Tongue (tissue), 1 donor: ENCODE measurements at regions not wholly inside any gene's neighbourhood (a gene's known extent, or its start where the extent isn't known, plus 50 kb on each side); places are given as distances from the start of the nearest gene placed in this dataset.
"Not testable (repeated sequence)": the region's sequence is repeated elsewhere in the genome, so short reads cannot be mapped to it uniquely, and the experiment has no call there.

ENCODE experiments used
- DNase-seq: peaks from one replicate; pipeline ENCODE4 v3.0.0-alpha.2; 2015

DNA sequence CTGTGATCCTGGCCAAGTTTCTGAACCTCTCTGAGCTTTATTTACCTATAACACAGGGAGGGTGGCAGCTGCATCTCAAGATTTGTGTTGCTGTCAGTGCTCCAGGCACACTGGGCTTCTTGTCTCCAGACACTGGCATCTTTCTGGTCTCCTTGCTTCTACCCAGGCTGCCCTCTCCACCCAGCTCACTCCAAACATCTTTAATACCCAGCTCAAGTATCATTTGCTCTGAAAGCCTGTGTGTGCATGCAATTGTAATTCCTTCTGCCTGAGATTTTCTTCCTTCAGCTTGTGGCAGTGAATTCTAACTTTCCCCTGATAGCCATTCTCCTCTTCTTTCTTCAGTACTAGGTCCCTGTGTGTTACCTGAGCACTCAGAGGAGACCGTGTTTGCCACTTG is 50.7 kb upstream of the USP7 start:
- no peak for DNase-seq

DNA sequence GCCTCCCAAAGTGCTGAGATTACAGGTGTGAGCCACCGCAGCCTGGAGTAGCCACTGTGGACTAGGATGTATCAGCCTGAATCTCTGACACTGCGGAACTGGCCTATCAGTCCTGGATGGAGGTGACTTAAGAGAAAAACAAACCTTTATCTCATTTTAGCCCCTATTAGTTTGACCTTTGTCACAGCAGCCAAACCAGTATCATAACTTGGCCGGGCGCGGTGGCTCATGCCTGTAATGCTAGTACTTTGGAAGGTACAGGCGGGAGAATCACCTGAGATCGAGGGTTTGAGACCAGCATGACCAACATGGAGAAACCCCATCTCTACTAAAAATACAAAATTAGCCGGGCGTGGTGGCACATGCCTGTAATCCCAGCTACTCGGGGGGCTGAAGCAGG is 51.8 kb upstream of the USP7 start:
- DNase-seq = no peak

DNA sequence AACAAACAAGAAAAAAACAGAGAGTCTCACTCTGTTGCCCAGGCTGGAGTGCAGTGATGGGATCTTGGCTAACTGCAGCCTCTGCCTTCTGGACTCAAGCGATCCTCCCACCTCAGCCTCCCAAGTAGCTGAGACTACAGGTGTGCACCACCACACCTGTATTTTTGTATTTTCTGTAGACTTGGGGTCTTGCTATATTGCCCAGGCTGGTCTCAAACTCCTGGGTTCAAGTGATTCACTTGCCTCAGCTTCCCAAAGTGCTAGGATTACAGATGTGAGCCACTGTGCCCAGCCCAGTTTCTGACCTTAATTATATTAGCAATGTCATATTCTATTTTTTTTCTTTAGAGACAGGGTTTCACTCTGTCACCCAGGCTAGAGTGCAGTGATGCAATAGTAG is 52.3 kb upstream of the USP7 start:
- not testable (repeated sequence) for DNase-seq

DNA sequence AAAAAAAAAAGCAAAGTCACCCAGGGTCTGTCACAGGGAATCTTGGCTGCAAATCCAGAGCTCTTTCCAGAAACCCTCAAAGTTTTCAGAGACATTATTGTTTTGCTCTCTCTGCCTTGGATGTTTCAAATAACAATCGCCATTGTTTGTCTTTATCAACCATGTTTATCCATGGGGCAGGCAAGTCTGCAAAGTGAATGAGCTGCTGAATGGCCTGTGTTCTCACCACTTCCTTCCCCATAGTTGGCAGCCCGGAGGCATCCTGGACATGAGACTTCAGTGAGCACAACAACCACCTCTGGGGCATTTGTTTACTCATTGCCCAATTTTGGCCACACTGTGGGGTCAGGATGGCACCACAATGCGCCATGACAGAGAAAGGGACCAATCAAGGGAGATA is 53.1 kb upstream of the USP7 start:
- DNase-seq = no peak

DNA sequence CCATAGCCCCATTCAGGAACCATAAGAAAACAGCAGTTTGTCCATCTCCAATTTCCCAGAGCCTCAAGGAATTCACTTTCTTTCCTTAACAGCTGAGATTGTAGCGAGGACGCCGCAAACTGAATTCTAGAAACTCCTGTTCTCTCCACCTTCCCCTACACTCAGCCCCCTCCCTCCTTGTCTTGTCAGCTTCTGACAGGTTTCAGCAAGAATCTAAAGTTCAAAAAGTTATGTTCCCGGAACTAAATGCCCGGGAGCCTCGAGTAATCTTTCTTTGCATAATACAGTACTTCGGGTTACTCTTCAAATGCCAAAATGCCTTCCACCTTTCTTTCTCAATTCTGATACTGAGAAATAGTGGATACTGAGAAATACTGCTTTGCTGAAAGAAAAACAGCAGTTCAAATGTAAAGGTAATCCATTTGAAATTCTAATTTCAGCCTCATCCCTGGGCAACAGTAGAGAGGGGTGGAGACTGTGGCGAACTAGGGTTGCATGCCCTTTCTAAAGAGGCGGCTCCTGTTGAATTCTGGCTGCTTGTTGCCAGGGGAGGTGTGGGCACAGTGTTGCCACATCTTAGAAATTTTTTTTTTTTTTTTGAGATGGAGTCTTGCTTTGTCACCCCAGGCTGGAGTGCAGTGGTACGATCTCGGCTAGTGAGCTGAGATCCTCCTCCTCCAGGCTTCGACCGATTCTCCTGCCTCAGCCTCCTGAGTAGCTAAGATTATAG is 63.5 kb upstream of the USP7 start:
- DNase-seq = peak; percentile 30

DNA sequence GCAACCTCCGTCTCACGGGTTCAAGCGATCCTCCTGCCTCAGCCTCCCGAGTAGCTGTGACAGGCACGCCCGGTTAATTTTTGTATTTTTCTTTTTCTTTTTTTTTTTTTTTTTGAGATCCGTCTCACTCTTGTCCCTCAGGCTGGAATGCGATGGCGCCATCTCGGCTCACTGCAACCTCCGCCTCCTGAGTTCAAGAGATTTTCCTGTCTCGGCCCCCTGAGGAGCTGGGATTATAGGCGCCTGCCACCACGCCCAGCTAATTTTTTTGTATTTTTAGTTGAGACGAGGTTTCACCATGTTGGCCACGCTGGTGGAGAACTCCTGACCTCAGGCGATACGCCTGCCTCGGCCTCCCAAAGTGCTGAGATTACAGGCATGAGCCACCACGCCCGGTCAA is 63.0 kb upstream of the HAPSTR1 start:
- not testable (repeated sequence) for DNase-seq

DNA sequence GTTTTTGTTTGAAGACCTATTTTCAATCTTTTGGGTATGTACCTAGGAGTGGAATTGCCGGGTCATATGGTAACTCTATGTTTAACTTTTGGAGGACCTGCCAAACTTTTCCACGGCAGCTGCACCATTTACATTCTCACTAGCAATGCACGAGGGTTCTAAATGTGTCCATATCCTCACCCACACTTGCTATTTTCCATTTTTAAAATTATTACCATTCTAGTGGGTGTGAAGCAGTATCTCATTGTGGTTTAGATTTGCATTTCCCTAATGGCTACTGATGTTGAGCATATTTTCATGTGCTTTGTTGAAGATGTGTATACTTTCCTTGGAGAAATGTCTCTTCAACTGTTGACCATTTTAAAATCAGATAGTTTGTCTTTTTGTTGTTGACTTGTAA is 60.3 kb upstream of the HAPSTR1 start:
- DNase-seq = no peak

DNA sequence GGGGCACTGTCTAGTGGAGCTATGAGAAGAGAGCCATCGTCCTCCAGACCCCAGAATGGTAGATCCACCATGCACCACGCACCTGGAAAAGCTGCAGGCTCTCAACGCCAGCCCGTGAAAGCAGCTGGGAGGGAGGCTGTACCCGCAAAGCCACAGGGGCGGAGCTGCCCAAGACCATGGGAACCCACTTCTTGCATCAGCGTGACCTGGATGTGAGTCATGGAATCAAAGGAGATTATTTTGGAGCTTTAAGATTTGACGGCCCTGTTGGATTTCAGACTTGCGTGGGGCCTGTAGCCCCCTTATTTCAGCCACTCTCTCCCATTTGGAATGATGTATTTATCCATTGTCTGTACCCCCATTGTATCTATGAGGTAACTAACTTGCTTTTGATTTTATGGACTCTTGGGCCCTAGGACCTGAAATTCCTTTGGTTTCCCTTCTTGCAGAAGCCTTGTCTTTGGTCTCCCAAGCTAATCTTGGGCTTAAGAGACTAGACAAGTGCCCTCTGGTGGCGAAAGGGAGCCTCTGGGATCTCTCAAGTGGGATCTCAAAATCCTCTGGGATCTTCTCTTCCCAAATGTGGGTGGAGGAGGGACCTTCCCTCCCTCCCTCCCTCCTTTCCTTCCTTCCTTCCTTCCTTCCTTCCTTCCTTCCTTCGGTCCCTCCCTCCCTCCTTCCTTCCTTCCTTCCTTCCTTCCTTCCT is 58.2 kb upstream of the HAPSTR1 start:
- peak; percentile 39 for DNase-seq

DNA sequence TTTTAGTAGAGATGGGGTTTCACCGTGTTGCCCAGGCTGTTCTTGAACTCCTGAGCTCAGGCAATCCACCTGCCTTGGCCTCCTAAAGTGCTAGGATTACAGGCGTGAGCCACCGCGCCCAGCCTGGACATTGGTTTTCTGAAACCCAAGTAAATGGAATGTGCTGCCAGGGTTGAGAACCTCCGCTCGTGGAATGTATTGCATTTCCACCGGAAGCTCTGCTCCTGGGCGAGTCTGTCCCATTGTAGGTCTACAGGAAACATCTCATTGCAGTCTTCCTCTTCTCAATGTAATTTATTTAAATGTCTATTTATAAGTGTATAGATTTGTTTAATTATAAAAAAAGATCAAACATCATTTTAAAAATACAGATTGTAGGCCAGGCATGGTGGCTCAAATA is 57.4 kb upstream of the HAPSTR1 start:
- DNase-seq = no peak

DNA sequence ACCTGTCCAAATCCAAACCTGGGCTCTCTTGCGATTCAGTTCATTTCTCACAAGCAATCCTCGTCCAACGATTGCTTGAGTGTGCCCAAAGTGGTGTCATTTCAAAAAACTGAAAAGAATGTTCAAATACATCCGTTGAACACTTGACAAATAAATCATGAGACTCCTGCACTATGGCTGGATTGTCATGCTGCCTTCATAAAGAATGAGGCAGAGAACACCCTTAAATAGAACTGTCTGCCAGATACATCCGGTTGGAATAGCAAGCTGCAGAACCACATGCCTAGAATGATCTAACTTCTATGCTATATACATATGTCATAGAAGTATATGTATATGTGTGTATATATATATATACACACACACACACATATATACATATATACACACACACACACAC is 55.4 kb upstream of the HAPSTR1 start:
- DNase-seq = no peak

DNA sequence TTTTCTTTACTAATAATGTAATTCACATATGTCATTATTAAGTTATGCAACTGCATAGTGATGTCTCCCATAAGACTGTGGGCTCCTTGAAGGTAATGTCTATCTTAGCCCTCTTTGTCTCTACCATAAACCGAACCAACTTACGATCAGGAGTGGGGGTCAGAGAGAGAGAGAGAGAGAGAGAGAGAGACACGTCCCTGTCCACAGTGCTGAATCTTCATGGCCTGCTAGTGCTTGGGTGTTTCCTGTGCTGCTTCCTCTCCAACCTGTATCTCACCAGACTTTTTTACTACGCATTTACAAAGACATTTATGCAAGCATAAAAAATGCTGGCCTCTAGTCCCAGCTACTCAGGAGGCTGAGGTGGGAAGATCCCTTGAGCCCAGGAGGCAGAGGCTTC is 52.2 kb upstream of the HAPSTR1 start:
- no peak for DNase-seq

DNA sequence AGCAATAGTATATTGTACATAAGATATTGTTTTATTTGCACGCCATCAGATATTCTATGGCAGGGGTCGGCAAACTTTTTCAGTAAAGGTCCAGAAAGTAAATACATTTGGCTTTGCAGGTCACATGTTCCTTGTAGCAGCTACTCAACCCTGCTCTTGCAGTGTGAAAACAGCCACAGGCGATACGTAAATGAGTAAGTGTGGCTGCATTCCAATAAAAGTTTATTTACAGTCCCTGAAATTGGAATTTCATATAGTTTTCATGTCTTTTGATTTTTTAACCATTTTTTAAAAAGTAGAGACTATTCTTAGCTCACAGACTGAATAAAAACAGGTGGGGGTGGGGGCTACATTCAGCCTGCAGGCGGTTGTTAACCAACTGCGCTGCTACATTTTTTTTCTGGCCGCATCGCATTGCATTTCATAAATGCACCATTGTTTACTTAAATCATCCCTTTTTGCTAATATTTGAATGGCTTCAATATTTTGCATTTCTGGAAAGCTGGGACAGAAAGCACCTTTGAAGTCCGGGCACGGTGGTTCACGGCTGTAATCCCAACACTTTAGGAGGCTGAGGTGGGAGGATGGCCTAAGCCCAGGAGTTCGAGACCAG is 50.5 kb upstream of the HAPSTR1 start:
- DNase-seq = no peak
